ENCODE measurements at regions not wholly inside any gene's neighbourhood (a gene's known extent, or its start where the extent isn't known, plus 50 kb on each side); places are given as distances from the start of the nearest gene placed in this dataset.
"Not testable (repeated sequence)": the region's sequence is repeated elsewhere in the genome, so short reads cannot be mapped to it uniquely, and the experiment has no call there.

DNA sequence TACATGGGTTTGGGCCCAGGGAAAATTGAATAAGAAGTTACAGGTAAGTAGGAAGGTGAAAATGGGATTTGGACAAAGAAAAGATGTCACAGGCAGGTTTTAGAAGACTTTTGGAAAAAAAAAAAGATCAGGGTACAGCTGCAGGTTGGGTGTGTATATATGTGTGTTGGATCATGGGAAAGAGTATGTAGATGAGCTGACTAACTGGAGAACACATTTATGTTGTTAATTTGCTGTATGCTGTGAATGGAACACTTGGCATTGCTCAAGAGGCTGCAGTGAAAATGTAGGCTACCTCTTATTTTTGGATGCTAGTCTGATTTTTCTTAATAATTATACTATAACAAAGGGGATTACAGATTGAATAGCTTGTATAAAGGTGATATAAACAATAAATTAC lies 577.7 kb upstream of the USP24 start:
- Histone ChIP-seq H2AFZ (ENCODE audit: low read depth, low read length) (no peak overlapping the region), H4K20me1 (ENCODE audit: insufficient read depth, low read length) (no peaks in the 10 kb centered on the region), H3K4me1 (ENCODE audit: low read length) (no peaks in the 10 kb centered on the region), H3K79me2 (ENCODE audit: low read length) (no peaks in the 10 kb centered on the region), H3K27me3 (ENCODE audit: low read depth, low read length) (no peaks in the 10 kb centered on the region), H3K27ac (ENCODE audit: low read length) (no peak overlapping the region), H3K36me3 (replicated peaks; ENCODE audit: low read depth, low read length) (no peaks in the 10 kb centered on the region), H3K4me3 (ENCODE audit: low read length) (no peak overlapping the region), H3K9ac (ENCODE audit: low read length) (no peak overlapping the region), H3K9me3 (ENCODE audit: insufficient read depth, low read length) (no peaks in the 10 kb centered on the region), H3K4me2 (ENCODE audit: low read length) (no peak overlapping the region)
- TF ChIP-seq EZH2phosphoT487 (IDR thresholded peaks at IDR 0.05; ENCODE audit: low read depth) = no peak
- TF ChIP-seq, protein P1, sequence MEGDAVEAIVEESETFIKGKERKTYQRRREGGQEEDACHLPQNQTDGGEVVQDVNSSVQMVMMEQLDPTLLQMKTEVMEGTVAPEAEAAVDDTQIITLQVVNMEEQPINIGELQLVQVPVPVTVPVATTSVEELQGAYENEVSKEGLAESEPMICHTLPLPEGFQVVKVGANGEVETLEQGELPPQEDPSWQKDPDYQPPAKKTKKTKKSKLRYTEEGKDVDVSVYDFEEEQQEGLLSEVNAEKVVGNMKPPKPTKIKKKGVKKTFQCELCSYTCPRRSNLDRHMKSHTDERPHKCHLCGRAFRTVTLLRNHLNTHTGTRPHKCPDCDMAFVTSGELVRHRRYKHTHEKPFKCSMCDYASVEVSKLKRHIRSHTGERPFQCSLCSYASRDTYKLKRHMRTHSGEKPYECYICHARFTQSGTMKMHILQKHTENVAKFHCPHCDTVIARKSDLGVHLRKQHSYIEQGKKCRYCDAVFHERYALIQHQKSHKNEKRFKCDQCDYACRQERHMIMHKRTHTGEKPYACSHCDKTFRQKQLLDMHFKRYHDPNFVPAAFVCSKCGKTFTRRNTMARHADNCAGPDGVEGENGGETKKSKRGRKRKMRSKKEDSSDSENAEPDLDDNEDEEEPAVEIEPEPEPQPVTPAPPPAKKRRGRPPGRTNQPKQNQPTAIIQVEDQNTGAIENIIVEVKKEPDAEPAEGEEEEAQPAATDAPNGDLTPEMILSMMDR (IDR thresholded peaks at IDR 0.05; ENCODE audit: low read depth, low read length) = no peak

DNA sequence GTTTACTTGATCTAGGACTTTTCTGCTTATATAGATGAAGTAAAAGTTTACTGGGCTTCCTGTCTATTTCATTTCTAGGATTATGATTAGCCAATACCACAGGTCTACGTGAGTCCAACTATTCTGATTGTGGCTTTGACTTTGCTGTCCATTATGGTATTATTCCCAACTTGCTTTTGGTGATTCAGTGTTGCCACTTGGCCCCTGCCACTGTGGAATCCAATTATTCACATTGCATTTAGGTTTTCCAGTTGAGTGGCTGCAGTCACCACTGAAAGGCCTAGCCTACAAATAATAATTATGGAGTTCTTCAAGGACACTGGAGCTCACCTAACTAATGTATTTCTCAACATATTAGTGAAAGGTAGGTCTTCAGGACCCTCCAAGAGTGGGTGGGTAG lies 574.3 kb upstream of the USP24 start:
- H3K36me3 ChIP-seq (replicated peaks; ENCODE audit: low read depth, low read length) = no peaks in the 10 kb centered on the region
- no peaks in the 10 kb centered on the region for H3K27me3 ChIP-seq (ENCODE audit: low read depth, low read length)
- H2AFZ ChIP-seq (ENCODE audit: low read depth, low read length) = no peak overlapping the region
- H3K4me1 ChIP-seq (ENCODE audit: low read length) = no peaks in the 10 kb centered on the region
- H3K4me3 ChIP-seq (ENCODE audit: low read length) = no peak overlapping the region
- H3K9me3 ChIP-seq (ENCODE audit: insufficient read depth, low read length) = no peaks in the 10 kb centered on the region
- no peak for TF ChIP-seq EZH2phosphoT487 (IDR thresholded peaks at IDR 0.05; ENCODE audit: low read depth)
- TF ChIP-seq, protein P1 (IDR thresholded peaks at IDR 0.05; ENCODE audit: low read depth, low read length) = no peak
- no peaks in the 10 kb centered on the region for H3K79me2 ChIP-seq (ENCODE audit: low read length)
- H3K9ac ChIP-seq (ENCODE audit: low read length) = no peak overlapping the region
- no peaks in the 10 kb centered on the region for H4K20me1 ChIP-seq (ENCODE audit: insufficient read depth, low read length)
- no peak overlapping the region for H3K27ac ChIP-seq (ENCODE audit: low read length)
- no peak overlapping the region for H3K4me2 ChIP-seq (ENCODE audit: low read length)

DNA sequence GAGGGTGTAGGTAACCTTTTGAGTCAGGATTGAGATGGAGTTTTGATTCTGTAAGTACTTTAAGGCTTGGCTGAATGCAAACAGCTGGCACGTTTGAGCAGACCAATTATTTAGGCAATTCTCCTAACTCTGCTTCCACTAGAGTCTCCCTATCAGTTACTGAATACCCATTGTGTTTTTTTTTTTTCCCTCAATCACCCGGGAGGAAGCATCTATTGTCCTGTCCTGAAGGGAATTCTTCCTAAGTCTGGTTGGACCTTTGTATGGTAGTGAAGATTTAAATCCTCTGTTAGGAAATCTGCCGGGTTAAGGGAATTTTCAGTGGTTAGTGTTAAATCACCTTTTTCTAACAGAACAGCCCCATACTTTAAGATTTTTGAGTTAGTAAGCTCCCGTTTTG lies 571.2 kb upstream of the USP24 start:
- Histone ChIP-seq H3K4me3 (ENCODE audit: low read length) (no peak overlapping the region), H3K4me2 (ENCODE audit: low read length) (no peak overlapping the region), H3K79me2 (ENCODE audit: low read length) (no peaks in the 10 kb centered on the region), H3K9ac (ENCODE audit: low read length) (no peak overlapping the region), H3K27ac (ENCODE audit: low read length) (no peak overlapping the region), H3K27me3 (ENCODE audit: low read depth, low read length) (no peaks in the 10 kb centered on the region), H3K4me1 (ENCODE audit: low read length) (no peaks in the 10 kb centered on the region), H3K9me3 (ENCODE audit: insufficient read depth, low read length) (no peaks in the 10 kb centered on the region), H3K36me3 (replicated peaks; ENCODE audit: low read depth, low read length) (no peaks in the 10 kb centered on the region), H4K20me1 (ENCODE audit: insufficient read depth, low read length) (no peaks in the 10 kb centered on the region), H2AFZ (ENCODE audit: low read depth, low read length) (no peak overlapping the region)
- TF ChIP-seq, protein P1 (IDR thresholded peaks at IDR 0.05; ENCODE audit: low read depth, low read length) = no peak
- TF ChIP-seq EZH2phosphoT487 (IDR thresholded peaks at IDR 0.05; ENCODE audit: low read depth) = no peak

DNA sequence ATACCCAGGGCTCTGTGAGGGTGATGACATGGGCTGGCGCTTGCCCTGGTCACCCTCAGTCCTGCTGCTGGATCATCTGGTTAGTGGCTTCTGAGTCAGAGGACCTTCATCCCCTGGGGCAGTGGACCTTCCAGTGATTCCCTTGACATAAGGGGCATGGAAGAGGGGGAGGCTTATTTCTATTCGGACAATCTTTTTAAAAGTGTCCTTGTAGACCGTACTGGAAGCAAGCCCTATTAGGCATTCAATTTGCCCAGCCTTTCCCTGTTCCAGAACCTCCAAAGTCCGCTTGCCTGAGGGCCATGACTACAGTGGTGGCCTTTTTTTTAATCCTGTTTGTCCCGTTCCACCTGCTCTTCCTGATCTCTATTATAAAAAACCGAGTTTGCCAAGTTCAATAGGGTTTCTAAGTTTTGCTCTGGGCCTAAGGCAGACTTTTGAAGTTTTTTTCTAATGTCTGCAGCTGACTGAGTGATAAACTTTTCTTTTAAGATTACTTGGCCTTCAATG lies 569.8 kb upstream of the USP24 start:
- not testable (repeated sequence) for H2AFZ ChIP-seq (ENCODE audit: low read depth, low read length); H3K79me2 ChIP-seq (ENCODE audit: low read length); H3K9ac ChIP-seq (ENCODE audit: low read length); H3K9me3 ChIP-seq (ENCODE audit: insufficient read depth, low read length); H3K4me2 ChIP-seq (ENCODE audit: low read length); H3K36me3 ChIP-seq (replicated peaks; ENCODE audit: low read depth, low read length); H3K4me3 ChIP-seq (ENCODE audit: low read length); H3K27ac ChIP-seq (ENCODE audit: low read length); H3K4me1 ChIP-seq (ENCODE audit: low read length); H3K27me3 ChIP-seq (ENCODE audit: low read depth, low read length); H4K20me1 ChIP-seq (ENCODE audit: insufficient read depth, low read length)

Measured in OCI-LY3 (cell line).